ENCODE measurements at regions not wholly inside any gene's neighbourhood (a gene's known extent, or its start where the extent isn't known, plus 50 kb on each side); places are given as distances from the start of the nearest gene placed in this dataset.

GRCh38 chr5:116896001-116896400, 321.4 kb upstream of the SEMA6A start:
- Histone ChIP-seq H3K4me2 (no peak overlapping the region), H3K27ac (no peak overlapping the region), H3K27me3 (ENCODE audit: insufficient read depth, low read depth) (no peaks in the 10 kb centered on the region), H3K79me2 (ENCODE audit: insufficient read depth, low read depth) (no peaks in the 10 kb centered on the region), H2AFZ (ENCODE audit: low read depth) (no peak overlapping the region), H3K9ac (no peak overlapping the region), H4K20me1 (ENCODE audit: insufficient read depth) (no peaks in the 10 kb centered on the region), H3K36me3 (ENCODE audit: insufficient read depth) (no peaks in the 10 kb centered on the region), H3K4me1 (ENCODE audit: low read depth, poor library complexity, severe bottlenecking) (no peaks in the 10 kb centered on the region), H3K4me3 (IDR thresholded peaks at IDR 0.05; ENCODE audit: insufficient read depth, low read depth, low read length) (no peak overlapping the region)
- TF ChIP-seq CTCF (conservative IDR thresholded peaks at IDR 0.05; ENCODE audit: low read depth, low read length), result no peak

- no peak overlapping the region for H3K27ac ChIP-seq
- no peak overlapping the region for H3K9ac ChIP-seq
- no peak overlapping the region for H3K4me3 ChIP-seq (IDR thresholded peaks at IDR 0.05; ENCODE audit: insufficient read depth, low read depth, low read length)
- no peak overlapping the region for H2AFZ ChIP-seq (ENCODE audit: low read depth)
- H3K27me3 ChIP-seq (ENCODE audit: insufficient read depth, low read depth), result no peaks in the 10 kb centered on the region
- H3K36me3 ChIP-seq (ENCODE audit: insufficient read depth), result no peaks in the 10 kb centered on the region
- no peak overlapping the region for H3K4me2 ChIP-seq
- H3K79me2 ChIP-seq (ENCODE audit: insufficient read depth, low read depth), result no peaks in the 10 kb centered on the region
- TF ChIP-seq CTCF (conservative IDR thresholded peaks at IDR 0.05; ENCODE audit: low read depth, low read length), result no peak
- no peaks in the 10 kb centered on the region for H3K4me1 ChIP-seq (ENCODE audit: low read depth, poor library complexity, severe bottlenecking)
- H4K20me1 ChIP-seq (ENCODE audit: insufficient read depth), result no peaks in the 10 kb centered on the region
Measured at GRCh38 chr5:116892993-116893392, 318.4 kb upstream of the SEMA6A start.

- Histone ChIP-seq H3K4me1 (ENCODE audit: low read depth, poor library complexity, severe bottlenecking) (no peaks in the 10 kb centered on the region), H3K27ac (no peak overlapping the region), H3K9ac (no peak overlapping the region), H3K27me3 (ENCODE audit: insufficient read depth, low read depth) (no peaks in the 10 kb centered on the region), H3K36me3 (ENCODE audit: insufficient read depth) (no peaks in the 10 kb centered on the region), H3K4me2 (no peak overlapping the region), H3K79me2 (ENCODE audit: insufficient read depth, low read depth) (no peaks in the 10 kb centered on the region), H3K4me3 (IDR thresholded peaks at IDR 0.05; ENCODE audit: insufficient read depth, low read depth, low read length) (no peak overlapping the region), H2AFZ (ENCODE audit: low read depth) (no peak overlapping the region), H4K20me1 (ENCODE audit: insufficient read depth) (no peaks in the 10 kb centered on the region)
- TF ChIP-seq CTCF (conservative IDR thresholded peaks at IDR 0.05; ENCODE audit: low read depth, low read length), result no peak
Measured at GRCh38 chr5:116887104-116887503, 312.5 kb upstream of the SEMA6A start.

GRCh38 chr5:116885825-116886224, 311.2 kb upstream of the SEMA6A start:
- H3K27me3 ChIP-seq (ENCODE audit: insufficient read depth, low read depth), result no peaks in the 10 kb centered on the region
- no peak overlapping the region for H3K4me3 ChIP-seq (IDR thresholded peaks at IDR 0.05; ENCODE audit: insufficient read depth, low read depth, low read length)
- H2AFZ ChIP-seq (ENCODE audit: low read depth), result no peak overlapping the region
- no peak for TF ChIP-seq CTCF (conservative IDR thresholded peaks at IDR 0.05; ENCODE audit: low read depth, low read length)
- H3K36me3 ChIP-seq (ENCODE audit: insufficient read depth), result no peaks in the 10 kb centered on the region
- H3K9ac ChIP-seq, result no peak overlapping the region
- H3K4me1 ChIP-seq (ENCODE audit: low read depth, poor library complexity, severe bottlenecking), result no peaks in the 10 kb centered on the region
- H4K20me1 ChIP-seq (ENCODE audit: insufficient read depth), result no peaks in the 10 kb centered on the region
- no peak overlapping the region for H3K4me2 ChIP-seq
- no peaks in the 10 kb centered on the region for H3K79me2 ChIP-seq (ENCODE audit: insufficient read depth, low read depth)
- H3K27ac ChIP-seq, result no peak overlapping the region

- H3K4me3 ChIP-seq (IDR thresholded peaks at IDR 0.05; ENCODE audit: insufficient read depth, low read depth, low read length), result no peak overlapping the region
- no peak overlapping the region for H3K9ac ChIP-seq
- no peaks in the 10 kb centered on the region for H4K20me1 ChIP-seq (ENCODE audit: insufficient read depth)
- H2AFZ ChIP-seq (ENCODE audit: low read depth), result no peak overlapping the region
- no peaks in the 10 kb centered on the region for H3K36me3 ChIP-seq (ENCODE audit: insufficient read depth)
- no peak overlapping the region for H3K4me2 ChIP-seq
- H3K27me3 ChIP-seq (ENCODE audit: insufficient read depth, low read depth), result no peaks in the 10 kb centered on the region
- no peak overlapping the region for H3K27ac ChIP-seq
- H3K79me2 ChIP-seq (ENCODE audit: insufficient read depth, low read depth), result no peaks in the 10 kb centered on the region
- no peak for TF ChIP-seq CTCF (conservative IDR thresholded peaks at IDR 0.05; ENCODE audit: low read depth, low read length)
- no peaks in the 10 kb centered on the region for H3K4me1 ChIP-seq (ENCODE audit: low read depth, poor library complexity, severe bottlenecking)
Measured at GRCh38 chr5:116883875-116884274, 309.3 kb upstream of the SEMA6A start.

Measured in KMS-11 (cell line).